ENCODE measurements at regions not wholly inside any gene's neighbourhood (a gene's known extent, or its start where the extent isn't known, plus 50 kb on each side); places are given as distances from the start of the nearest gene placed in this dataset.

GRCh38 chr1:88376421-88376820 lies 307.7 kb upstream of the PKN2 start:
- DNase-seq (ENCODE audit: low spot score) = no peak

- no peak for DNase-seq (ENCODE audit: low spot score)
These were observed 305.5 kb upstream of the PKN2 start for GRCh38 chr1:88378560-88378959.

DNA sequence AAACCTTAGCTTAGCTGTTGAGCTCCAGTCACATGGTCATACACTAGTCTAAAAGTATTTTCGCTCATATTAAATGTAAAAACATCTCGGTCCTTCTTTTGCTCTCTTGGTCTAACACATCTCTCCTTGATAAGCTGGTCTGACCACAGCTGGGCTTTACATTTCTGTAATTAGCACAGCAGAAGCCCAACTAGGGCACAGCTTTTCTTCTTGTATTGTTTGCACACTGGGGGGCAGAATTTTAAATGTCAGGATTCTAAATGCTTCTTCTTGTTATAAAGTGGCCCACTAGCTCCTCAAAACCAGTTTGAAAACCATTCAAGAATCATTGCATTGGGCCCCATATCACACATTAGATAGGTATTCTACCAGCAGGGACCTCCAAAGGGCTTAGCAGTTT lies 289.1 kb upstream of the PKN2 start:
- DNase-seq (ENCODE audit: low spot score) = peak; percentile 7

- DNase-seq (ENCODE audit: low spot score) = no peak
These were observed 285.7 kb upstream of the PKN2 start for GRCh38 chr1:88398338-88398737.

DNA sequence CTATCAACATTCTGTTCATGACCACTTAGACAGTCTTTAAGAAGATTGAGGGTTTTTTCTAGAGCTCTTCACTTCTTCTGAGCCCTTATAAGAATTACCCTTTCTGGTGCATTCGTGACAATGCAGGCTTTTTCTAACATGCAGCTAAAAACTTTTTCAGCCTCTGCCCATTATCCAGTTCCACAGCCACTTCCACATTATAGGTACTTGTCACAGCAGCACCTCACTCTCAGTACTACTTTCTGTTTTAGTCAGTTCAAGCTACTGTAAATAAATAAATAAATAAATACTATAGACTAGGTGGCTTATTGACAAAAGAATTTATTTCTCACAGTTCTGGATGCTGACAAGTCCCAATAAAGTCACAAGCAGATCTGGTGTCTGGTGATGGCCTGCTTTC lies 284.4 kb upstream of the PKN2 start:
- no peak for DNase-seq (ENCODE audit: low spot score)

- no peak for DNase-seq (ENCODE audit: low spot score)
These were observed 282.8 kb upstream of the PKN2 start for GRCh38 chr1:88401313-88401712.

- no peak for DNase-seq (ENCODE audit: low spot score)
These were observed 279.5 kb upstream of the PKN2 start for GRCh38 chr1:88404582-88404981.

DNA sequence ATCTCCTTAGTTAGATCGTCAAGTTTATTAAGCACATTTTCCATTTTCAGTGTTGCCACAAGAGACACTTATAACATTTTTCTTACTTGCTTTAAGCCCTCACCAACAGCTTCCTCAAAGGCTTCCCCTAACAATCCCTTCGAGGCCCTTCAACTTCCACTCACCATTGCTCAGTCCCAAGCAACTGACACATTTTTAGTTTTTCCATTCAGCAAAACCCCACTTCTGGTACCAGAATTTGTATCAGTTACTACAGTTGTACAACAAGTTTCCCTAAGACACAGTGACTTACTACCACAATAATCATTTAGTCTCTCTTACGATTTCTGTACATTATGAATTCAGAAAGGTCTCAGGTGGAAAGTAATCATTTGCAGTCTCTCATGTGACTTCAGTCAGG lies 276.8 kb upstream of the PKN2 start:
- DNase-seq (ENCODE audit: low spot score) = no peak

DNA sequence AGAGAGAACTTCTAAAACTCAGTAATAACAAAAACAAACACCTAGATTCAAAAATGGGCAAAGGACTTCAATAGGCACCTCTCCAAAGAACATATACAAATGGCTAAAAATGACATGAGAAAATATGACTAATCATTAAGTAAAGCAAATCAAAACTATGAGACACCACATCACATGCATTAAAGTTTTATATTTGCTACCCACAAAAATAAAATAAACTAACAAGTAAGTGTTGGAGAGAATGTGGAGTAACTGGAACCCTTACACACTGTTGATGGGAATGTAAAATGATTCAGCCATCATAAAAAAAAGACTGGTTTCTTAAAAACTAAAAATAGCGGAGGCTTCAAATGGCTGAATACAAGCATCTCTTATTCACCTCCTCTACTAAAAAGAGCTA lies 262.1 kb upstream of the PKN2 start:
- no peak for DNase-seq (ENCODE audit: low spot score)

GRCh38 chr1:88433556-88433955 lies 250.5 kb upstream of the PKN2 start:
- no peak for DNase-seq (ENCODE audit: low spot score)

DNA sequence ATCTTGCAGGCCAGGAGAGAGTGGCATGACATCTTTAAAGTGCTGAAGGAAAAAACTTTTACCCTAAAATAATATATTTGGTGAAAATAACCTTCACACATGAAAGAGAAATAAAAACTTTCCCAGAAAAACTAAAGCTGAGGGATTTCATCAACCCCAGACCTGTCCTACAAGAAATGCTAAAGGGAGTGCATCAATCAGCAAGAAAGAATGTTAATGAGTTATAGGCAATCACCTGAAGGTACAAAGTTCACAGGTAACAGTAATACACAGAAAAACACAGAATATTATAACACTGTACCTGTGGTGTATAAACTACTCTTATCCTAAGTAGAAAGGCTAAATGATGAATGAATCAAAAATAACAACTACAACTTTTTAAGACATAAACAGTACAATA lies 249.2 kb upstream of the PKN2 start:
- DNase-seq (ENCODE audit: low spot score) = no peak

GRCh38 chr1:88441022-88441421 lies 243.1 kb upstream of the PKN2 start:
- no peak for DNase-seq (ENCODE audit: low spot score)

DNA sequence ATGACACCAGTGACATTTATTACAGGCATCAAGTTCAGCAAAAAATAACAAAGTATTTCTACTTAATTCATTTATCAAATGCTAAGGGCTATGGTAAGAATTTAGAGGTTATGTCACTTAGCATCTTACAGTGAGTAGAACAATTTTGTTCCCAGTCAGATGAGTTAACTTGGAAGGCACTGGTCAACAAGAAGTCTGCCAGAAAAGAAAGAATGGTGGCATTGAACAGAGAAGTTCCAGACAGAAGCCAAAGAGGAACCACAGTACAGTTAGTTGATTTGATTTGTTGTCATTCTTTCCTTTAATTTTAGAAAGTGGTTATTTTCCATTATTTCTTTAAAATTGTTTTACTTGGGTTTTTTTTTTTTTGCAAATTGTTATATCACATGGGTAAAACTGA lies 232.2 kb upstream of the PKN2 start:
- DNase-seq (ENCODE audit: low spot score) = no peak

DNA sequence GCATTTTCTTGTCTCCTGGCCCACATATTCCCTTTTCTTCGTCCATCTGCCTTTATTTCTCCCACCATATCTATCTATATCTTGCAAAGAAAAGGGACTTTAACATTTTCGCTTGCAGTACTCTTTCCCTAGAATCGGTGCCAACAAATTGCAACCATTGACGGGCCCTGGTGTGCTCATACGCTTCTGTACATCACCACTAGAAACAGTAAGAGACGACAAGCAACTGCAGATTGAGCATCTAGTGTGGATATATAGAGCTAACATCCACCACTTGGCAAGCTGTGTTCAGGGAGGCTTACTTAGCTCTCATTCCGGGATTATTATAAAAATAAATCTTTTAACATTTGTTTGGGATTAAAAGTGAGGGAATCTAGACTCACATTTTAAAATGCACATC lies 230.8 kb upstream of the PKN2 start:
- DNase-seq (ENCODE audit: low spot score) = no peak

DNA sequence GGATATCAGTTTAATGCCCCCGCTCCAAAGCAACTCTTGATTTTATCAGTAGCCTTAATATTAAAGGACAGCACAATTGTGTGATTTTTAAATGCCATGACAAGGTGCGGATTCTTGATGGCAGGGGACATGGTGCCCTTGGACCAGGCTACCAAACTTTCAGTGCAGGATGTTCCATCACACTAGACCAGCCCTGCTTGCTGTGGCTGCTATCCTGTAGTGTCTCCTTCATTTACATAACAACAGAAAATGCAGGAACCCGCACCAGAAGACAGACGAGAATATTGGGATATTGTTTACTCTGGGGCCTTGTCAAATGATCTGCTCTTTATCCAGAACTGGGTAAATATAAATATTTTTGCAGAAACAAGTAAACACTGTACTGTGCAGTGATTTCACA lies 229.3 kb upstream of the PKN2 start:
- no peak for DNase-seq (ENCODE audit: low spot score)

DNA sequence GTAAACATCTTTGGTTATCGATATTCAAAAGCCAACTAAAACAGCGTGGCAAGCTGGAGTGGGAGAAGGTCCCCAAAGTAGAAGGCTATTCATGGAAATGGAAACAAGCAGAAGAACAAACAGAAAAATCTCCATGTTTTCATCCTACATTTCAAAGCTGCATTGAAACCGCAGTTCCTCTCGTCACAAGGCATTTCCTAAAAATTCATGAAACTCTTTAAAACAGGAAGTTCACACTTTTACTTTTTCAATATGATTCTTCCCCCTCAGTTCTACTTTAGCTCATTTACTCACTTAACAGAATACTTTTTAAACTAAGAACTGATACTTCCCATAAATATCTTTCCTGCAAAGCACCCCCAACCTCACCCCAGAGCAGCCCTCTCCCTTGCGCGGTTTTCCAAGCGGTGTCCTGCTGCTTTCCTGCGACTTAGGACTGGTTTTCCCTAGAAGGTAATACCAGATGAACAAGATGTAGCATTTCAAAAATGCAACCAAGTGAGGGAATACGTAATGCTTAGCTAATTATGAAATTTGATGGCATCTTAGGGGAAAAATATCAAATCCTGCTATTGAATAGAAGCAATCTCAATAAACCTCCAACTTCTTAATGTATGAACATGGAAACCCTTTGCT lies 228.3 kb upstream of the PKN2 start:
- DNase-seq (ENCODE audit: low spot score) = no peak

DNA sequence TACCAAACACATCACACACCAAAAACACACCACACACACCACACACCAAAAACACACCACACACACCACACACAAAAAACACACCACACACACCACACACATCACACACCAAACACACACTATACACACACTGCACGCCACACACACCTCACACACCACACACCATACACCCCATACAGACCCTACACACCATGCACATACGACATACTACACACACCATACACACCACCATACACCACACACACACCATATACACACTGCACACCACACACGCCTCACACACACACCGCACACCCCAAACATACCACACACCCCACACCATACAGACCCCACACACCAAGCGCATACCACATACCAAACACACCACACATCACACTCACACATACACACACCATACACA lies 226.9 kb upstream of the PKN2 start:
- no peak for DNase-seq (ENCODE audit: low spot score)

- DNase-seq (ENCODE audit: low spot score) = no peak
These were observed 223.1 kb upstream of the PKN2 start for GRCh38 chr1:88461007-88461406.

DNA sequence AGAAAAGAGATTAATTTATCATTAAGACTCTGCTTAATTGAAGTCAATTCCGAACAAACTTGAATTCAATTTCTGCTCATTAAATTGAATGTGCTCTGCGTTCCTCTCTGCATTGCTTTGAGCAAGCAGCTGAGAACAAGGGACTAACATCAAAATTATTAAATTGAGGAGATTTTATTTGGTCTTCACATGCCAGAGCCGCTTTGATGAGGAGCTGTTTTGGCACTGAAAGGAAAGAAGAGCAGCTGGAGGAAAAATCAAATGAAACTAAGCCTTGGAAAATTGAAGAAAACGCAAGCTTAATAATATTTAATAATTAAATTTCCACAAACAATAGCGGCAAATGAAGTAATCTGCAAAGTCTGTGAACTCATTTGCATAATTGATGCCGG lies 222.0 kb upstream of the PKN2 start:
- DNase-seq (ENCODE audit: low spot score) = no peak

- DNase-seq (ENCODE audit: low spot score) = no peak
These were observed 221.4 kb upstream of the PKN2 start for GRCh38 chr1:88462488-88463261.

GRCh38 chr1:88463401-88463985 lies 220.6 kb upstream of the PKN2 start:
- no peak for DNase-seq (ENCODE audit: low spot score)

DNA sequence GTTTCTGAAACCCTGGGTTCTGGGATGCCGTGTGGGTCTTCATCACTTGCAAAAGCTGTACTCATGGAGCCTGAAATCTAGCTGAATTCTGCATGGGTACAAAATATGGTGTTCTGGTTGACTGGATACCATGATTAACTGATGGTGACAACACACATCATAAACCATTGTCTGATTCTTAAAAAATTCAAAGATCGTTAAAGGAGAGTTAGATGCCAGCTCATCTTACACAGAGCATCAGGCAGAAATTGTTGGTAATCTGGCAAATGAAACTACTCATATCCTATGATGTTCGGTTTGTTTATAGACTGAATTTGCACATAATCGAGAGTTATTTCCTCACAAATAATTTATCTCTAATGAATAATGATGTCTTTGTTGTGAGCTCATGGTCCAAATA lies 218.1 kb upstream of the PKN2 start:
- DNase-seq (ENCODE audit: low spot score) = no peak

DNA sequence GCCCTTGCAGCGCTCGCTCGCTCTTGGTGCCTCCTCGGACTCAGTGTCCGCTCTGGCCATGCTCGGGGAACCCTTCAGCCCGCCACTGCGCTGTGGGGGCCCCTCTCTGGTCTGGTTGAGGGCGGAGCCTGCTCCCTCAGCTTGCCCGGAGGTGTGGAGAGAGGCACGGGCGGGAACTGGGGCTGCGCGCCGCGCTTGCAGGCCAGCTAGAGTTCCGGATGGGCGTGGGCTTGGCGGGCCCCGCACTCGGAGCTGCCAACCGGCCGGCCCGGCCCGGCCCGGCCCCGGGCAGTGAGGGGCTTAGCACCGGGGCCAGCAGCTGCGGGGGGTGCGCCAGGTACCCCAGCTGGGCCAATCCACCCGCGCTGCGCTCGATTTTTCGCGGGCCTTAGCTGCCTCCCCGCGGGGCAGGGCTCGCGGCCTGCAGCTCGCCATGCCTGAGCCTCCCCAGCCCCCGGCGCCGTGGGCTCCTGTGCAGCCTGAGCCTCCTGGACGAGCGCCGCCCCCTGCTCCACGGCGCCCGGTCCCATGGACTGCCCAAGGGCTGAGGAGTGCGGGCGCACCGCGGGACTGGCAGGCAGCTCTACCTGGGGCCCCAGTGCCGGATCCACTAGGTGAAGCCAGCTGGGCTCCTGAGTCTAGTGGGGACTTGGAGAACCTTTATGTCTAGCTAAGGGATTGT lies 217.0 kb upstream of the PKN2 start:
- DNase-seq (ENCODE audit: low spot score) = no peak

Data from NAMALWA (cell line).